Left lobe of liver (tissue), 2 donors: ENCODE measurements at regions not wholly inside any gene's neighbourhood (a gene's known extent, or its start where the extent isn't known, plus 50 kb on each side); places are given as distances from the start of the nearest gene placed in this dataset.
A peak's percentile ranks its signal among the peaks of the same experiment; 100 is the strongest.

Experiments used
- ATAC-seq: fragments of 200-7000 bp; cut with Tn5 transposase; one replicate; pipeline ENCODE4 v1.9.1; 2020; ENCODE audit warnings: mild to moderate bottlenecking, moderate library complexity
- DNase-seq: peaks from one replicate; pipeline ENCODE4 v3.0.0-alpha.2; 2020; ENCODE audit warnings: low spot score
- donor health status: DM: no; HTN: no; CAD: no; lungs with moderate emphysema.
- donor health status: DM: no; HTN: yes; CAD: no.

DNA sequence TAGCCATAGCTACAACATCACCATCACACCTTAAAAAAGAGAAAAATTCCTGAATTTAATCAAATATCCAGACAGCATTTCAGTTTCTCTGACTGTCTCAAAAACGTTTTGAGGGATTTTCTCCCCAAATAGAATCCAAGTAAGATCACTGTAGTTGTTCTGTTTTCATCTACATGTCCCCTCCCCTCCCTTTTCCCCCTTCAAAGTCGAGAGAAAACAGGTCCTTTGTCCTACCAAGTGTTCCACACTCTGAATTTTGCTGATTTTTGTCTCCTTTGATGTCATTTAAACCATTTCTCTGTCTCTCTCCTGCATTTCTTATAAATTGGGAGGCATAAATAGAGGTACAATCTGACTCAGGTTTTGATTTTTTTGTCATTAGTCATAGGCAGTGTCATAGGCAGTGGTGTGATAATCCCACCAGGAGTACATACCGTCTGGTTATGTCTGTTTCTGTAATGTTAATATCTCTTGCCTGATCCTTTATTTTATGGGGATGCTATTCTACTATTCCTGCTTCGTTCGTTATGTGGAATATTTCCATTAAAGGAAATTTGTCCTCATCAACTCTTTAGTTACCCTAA lies 348.6 kb downstream of the PTTG2 start:
- no peak for ATAC-seq
- no peak for DNase-seq

DNA sequence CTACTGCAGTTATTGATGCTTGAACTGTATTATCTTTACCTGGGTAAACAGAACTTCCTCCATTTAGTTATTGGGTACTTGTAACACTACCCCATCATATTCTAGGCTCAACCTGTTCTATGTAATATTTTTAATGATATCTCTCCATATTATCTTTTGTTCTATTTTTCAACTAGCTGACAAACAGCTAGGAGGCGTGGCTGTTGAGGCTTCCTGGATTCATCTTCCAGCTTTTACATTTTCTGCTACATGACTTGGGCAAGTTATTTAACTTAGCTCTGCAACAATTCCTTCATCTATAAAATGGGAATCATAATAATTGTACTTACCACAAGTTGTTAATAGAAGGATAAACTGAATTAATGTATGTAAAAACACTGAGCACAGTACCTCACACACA lies 349.3 kb downstream of the PTTG2 start:
- no peak for ATAC-seq
- no peak for DNase-seq

DNA sequence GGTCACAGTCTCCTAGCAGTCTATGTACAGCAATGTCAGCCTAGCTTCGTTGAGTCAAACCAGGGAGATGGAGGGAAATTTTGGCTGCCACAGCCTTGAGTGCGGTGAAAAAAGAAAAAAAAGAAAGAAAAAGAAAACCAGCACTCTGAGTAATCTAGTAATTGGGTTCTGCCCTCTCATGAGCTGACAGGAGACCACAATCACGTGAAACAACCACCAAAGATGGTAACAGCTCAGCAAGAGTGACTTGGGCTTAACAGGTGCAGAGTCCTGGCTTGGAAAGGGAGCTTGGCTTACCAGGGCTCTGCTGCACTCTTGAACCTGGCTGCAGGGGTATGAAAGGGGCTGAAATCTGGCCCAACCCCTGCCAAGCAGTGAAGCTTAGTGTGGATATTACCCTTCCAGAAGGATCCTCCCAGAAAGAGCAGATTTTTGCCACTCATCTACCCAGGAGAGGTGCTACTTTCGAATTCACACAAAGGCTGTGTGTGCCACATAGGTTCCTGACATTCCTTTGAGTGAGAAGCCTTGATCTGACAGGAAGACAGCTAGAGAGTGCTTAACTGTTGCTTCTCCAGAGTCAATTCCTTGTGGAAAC lies 350.3 kb downstream of the PTTG2 start:
- no peak for ATAC-seq
- no peak for DNase-seq

DNA sequence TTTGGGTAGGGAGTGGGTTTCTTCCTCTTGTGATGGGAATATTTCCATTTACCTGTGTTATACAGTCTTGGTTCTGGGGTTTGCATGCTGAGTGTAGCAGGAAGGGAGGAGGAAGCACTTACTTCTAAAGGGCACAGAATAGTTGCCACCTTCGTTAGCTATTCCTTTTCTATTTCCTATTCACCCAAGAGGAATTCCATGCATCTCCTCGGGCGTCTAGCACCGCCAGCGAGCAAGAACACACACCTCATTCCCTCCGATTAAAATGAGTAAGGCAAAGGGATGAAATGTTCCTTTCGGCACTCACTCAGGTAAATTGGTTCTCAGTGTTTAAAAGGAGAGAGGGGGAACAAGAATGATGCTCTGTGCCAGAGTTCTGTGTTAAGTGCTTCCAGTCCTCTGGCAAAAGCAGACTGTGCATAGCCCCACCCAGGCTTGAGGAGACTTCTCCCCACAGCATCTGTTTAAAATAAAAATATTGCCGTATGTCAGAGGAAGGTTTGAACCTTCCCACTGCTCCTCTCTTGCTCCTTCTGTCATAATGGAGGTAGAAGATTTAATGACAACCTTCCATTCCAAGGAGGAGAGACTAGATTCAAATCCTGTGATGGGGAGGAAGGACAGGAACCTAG lies 351.4 kb downstream of the PTTG2 start:
- ATAC-seq (no peak), DNase-seq (no peak)

DNA sequence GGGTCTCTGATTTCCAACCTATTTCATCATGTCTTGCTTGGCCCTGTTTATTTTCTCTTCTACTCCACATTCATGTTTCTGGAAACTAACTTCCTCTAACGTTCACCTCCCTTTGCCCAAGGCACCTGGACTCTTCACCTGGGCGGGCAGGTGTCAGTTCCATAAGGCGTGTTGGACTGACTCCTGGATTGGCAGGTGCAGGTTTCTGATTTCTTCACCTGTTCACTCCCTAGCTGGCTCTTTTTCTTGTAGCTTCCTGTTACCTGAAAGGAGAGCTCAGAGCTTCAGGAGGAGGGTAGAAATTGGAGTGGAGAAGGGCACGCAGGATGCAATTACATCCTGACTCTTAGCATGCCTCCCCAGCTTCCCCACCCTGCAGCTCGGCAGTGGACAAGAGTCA lies 350.8 kb upstream of the KLF3 start:
- ATAC-seq, result no peak
- no peak for DNase-seq

DNA sequence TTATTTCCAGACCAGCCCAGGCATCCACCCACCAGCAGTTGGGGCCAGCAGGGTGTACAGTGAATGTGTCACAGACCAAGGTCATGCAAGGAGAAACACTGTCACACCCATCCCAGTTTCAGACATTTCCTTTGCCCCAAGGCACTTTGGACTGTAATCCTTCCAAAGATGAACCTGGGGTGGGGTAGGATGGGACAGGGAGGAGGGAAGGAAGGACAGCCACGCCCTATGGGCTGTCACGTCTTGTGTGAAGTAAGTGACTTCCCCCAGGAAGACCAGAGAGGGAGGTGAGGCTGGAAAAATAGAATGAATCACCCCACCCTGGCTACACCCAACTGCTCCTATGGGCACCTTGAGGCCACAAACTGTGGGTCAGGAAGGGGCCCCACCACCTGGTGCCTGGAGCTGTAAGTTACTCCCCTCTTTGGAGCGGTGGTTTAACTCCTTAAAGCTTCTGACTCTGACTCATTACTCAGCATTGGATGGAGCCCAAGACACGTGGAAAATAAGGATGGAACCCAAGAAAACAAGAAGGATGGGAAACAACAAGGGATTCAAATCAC lies 349.9 kb upstream of the KLF3 start:
- no peak for ATAC-seq
- DNase-seq, result no peak

DNA sequence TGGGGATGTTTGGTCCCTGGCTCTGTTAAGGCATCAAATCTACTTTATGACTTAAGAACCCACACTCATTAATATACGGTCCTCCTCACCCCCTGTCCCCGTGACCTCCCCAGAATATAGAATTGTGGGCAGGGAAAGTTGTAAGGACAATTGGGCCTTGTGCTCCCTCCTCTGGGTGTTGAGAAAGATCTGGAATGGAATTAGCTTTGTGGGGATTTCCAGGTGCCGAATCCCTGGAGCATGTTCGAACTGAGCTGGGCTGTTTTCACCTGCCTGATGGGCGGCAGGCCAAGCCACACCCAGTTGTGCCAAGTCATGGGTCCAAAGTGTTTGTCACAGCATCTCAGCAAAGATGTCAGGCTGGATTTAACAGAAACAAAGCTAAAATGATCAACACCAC lies 349.3 kb upstream of the KLF3 start:
- DNase-seq (peak; percentile 75), ATAC-seq (peak; percentile 41)

DNA sequence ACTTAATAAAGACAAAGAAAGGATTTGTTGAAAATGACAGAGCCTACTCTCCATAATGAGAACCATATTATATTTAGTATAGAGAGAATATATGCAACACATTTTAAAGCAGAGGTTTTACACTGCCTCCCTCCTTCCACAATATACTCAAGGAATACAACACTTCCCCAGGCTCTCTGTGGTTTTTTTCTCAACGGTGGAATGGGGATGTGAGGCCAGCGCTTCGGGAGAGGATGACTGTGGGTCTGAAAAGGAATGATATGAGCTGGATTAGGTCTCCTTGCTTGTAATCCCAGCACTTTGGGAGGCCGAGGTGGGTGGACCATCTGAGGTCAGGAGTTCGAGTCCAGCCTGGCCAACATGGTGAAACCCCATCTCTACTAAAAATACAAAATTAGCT lies 348.7 kb upstream of the KLF3 start:
- DNase-seq (no peak), ATAC-seq (no peak)

DNA sequence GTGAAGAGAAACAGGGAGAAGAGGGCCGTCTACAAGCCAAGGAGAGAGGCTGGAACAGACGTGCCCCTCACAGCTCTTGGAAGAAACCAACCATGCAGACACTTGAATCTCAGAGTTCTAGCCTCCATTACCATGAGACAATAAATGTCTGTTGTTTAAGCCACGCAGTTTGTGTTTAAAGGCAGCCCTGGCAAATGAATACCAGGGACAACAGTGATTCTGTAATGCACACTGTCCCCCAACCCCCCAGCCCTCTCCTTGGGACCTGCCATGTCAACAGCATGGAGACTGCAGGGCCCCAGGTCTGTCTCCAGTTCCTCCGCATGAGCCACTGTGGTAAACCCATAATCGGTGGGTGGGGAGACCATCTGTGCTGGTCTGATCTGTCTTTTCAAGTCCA lies 348.0 kb upstream of the KLF3 start:
- DNase-seq (no peak), ATAC-seq (no peak)

DNA sequence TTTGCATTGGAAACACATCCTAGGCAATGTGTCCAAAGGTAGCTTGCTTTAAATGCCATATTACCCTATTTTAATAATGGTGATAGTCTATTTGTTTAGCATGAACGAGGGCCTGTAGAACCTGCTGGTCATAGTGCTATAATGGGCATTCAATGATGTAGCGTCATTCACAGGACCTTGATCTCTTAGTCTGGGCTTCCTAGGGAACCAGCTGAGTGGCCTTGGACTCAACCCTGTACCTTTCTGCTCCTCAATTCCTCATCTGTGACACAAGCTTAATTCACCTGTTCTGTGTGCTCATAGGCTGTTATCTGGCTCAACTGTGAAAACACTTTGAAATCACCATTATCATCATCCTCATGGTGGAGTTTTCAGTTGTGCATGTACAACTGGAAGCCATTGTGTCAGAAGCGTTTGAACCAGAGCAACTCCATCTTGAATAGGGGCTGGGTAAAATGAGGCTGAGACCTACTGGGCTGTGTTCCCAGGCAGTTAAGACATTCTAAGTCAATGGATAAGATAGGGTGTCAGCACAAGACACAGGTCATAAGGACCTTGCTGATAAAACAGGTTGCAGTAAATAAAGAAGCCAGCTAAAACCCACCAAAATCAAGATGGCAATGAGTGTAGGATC lies 346.8 kb upstream of the KLF3 start:
- DNase-seq (no peak), ATAC-seq (no peak)

DNA sequence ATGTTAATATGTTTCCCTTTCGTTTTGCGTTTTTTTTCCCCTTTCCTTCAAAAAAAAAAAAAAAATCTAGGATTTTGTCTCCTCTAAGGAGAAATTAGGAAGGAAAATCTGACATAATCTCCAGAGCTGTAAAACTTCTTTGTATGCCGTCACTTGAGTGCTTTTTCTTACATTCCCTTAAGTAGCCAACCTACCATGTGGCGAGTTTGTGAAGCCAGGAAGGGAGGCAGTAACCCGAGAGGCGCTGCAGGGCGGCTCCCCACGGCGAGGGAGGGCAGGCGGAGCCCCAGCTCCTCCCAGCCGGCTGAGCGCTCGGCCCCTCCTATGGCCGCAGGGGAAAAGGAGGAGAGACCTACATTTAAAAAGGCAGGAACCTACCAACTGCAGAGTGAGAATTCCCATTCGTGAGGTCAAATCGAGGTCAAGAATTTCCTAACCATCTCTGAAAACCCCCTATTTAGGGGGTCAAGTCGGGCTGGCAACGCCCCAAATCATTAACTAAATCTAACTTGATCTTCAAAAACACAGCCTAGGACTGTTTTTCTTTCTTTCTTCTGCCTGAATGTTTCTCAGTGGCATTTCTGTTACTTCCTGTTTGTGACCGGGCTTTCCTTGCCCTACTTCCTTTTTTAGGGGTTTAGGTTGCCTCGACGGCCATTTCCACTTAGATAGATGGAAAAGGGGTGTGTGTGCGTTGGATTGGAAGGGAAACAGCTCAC lies 345.1 kb upstream of the KLF3 start:
- peak; percentile 90 for DNase-seq
- ATAC-seq, result peak; percentile 91

DNA sequence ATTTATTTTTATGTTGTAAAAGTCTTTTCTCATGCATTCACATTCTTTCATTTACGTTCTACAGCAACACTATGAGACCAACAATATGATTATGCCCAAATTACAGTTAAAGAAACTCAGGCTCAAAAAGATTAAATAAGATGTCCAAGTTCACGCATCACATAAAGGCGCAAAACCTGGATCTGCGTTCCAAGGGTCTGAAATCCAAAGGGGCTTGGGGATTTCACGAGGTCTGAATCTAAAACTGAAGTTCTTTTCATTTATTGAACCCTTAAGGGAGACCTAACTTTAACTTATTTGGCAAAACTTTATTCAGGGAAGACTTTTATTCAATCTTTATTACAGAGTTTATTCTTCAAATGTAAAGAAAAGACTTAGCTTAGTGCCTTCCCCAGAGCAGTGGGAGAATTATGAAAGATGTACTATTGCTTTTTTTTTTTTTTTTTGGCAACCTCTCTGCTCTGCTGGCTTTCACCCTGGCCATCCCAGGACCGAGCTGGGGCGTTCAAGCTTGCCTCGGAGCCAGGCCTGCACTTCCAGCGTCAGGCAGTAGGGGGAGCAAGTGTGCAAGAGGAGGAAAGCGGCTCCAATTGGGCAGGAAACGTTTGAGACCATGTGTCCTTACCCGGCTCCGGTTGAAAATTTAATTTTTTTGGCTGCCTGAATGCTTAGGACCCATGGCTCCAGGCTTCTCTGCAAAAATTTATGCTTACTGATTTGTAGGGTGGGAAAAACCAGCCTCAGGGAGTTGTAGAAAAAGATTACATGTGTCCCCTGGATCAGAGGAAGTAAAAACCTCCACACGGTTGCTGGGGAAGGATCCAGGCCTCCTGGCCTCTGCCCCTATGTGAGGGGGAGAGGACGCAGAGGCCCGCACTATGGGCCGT lies 344.3 kb upstream of the KLF3 start:
- DNase-seq (peak; percentile 98), ATAC-seq (peak; percentile 93)

DNA sequence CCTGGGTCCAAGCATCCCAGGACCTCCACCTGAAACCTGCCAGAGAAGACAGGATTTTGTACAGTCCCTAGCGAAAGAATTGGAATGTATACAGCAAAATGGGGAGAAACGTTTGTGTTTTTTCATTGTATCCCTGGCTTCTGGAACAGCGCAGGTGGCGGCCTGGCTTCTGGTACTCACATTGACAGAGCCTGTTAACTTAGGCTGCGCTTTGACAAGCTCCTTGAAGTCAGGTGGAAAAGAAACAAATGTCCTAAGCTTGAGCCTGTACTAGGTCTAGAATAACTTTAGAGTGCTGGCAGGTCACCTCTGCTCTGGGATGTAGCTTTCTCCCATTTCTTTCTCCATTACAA lies 343.7 kb upstream of the KLF3 start:
- no peak for ATAC-seq
- DNase-seq, result no peak

DNA sequence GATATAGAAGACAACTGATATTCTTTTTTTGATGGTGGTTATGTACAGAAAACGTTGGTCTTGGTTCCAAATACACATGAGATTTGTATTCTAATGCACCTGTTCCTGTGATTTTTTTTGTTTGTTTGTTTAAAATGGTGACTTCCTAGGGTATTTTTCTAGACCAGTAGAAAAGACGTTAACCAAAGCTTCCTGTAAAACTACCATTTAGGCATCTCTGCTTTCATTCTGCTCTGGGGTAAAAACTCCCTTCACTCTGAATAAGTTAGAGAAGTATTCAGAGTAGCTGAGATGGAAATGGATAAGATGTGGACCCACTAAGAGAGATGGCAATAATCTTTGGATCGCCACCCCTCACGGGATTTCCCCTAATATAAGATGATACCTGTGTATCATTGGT lies 343.2 kb upstream of the KLF3 start:
- DNase-seq (no peak), ATAC-seq (no peak)

DNA sequence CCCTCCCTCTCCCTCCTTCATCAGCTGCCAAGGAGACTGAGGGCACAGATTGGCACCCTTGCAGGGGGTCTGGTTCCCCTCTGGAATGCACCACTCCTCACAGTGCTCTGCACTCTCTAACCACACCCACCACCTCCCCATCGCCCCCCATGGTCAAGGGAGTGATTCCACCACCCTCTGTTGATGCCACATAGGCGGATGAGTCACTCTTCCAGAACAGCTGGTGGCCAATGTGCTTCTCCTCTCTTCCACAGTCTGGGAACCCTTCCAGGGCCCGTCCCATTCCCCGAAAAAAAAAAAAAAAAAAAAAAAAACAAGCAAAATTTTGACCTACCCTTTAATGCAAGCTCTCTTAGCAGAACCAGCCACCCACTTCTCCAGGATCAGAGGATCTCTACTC lies 341.3 kb upstream of the KLF3 start:
- ATAC-seq, result no peak
- DNase-seq, result no peak

DNA sequence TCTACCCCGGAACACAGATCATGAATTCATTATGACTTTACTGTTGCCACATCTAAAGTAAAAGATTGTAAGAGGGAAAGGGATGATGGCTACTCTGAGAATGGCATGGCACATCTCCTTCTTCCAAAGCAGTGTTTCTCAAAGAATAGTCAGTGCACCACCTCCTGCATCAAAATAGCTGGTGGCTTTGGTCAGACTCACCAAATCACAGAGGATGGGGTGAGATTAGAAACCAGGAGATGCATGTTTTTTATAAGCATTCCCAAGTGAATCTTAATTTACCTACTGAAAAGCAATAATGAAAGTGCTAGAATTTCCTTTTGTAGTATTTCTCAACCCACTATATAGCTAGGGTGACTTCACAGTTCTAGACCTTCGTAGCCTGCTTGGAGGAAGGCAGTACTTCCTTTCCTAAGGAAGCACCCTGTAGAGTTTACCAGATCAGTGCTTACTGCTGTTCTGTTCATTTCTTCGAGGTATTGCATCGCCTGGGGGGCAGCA lies 340.8 kb upstream of the KLF3 start:
- no peak for ATAC-seq
- no peak for DNase-seq

DNA sequence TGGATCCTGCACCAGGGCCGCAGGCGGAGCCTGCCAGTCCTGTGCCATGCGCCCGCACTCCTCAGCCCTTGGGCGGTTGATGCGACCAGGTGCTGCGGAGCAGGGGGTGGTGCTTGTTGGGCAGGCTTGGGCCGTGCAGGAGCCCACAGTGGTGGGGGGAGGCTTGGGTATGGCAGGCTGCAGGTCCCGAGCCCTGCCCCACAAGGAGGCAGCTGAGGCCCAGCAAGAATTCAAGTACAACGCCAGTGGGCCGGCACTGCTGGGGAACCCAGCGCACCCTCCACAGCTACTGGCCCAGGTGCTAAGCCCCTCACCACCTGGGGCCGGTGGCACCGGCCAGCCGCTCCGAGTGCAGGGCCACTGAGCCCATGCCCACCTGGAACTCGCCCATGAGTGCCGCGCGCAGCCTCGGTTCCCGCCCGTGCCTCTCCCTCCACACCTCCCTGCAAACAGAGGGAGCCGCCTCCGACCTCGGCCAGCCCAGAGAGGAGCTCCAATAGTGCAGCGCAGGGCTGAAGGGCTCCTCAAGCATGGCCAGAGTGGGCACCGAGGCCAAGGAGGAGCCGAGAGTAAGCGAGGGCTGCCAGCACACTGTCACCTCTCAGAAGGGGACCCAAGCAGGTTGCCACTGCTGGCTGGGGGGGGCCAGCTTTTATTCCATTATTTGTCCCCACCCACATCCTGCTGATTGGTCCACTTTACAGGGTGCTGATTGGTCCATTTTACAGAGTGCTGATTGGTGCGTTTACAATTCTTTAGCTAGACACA lies 339.0 kb upstream of the KLF3 start:
- no peak for DNase-seq
- ATAC-seq, result no peak

DNA sequence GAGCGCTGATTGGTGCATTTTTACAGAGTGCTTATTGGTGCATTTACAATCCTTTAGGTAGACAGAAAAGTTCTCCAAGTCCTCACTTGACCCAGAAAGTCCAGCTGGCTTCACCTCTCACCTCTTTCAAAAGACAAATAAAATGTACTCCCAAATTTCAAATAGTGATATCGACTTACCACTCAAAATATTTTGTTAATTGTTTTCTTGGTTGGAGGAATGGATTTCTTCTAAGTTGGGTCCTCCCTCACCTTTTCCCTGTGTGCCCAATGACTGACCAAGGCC lies 338.4 kb upstream of the KLF3 start:
- DNase-seq (no peak), ATAC-seq (no peak)

DNA sequence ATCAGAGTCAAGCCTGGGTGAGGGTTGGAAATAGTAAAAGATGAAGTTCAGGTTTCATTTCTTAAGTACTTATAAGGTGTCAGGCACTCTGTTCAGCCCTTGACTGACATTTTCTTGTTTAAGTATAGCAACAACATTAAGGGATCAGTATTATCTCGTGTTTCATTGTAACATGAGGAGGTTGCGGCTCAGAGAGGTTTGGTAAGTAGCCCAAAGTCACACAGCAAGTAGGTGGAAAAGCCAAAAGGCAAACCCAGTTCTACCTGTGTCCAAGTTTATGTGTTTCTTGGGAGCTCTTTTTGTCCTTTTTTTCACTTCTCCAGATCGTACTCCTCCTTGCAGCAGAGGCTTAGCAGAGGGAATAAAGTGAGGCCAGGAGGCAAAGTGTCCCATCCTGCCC lies 337.5 kb upstream of the KLF3 start:
- no peak for DNase-seq
- ATAC-seq, result no peak

DNA sequence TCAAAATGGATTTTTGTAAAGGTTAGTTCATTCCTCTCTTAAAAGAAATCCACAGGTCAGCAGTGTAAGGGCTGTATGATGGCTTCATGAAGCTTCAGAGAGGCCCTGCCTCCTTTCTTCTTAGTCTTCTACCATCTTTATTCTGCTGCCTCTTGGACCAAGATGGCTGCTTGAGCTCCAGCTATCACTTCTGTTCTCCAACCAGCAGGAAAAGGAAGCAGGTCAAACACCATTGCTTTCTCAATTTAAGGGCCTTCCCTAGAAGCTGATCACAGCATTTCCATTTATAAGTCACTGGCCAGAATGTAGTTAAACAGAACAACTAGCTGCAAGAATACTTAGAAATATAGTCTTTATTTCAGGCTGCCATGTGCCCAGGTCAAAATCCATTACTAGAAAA lies 336.8 kb upstream of the KLF3 start:
- no peak for ATAC-seq
- DNase-seq, result no peak
